GM12892 (cell line): ENCODE measurements at regions not wholly inside any gene's neighbourhood (a gene's known extent, or its start where the extent isn't known, plus 50 kb on each side); places are given as distances from the start of the nearest gene placed in this dataset.

Source experiments
- POLR2A ChIP-seq: IDR thresholded peaks from 2 replicates; pipeline ENCODE4 v1.6.1; 2011; ENCODE audit warnings: low read depth, low read length, control low read depth
- POLR2AphosphoS5 ChIP-seq: IDR thresholded peaks from 2 replicates; pipeline ENCODE4 v1.6.1; 2011; ENCODE audit warnings: low read depth, low read length, control low read depth
- TAF1 ChIP-seq: IDR thresholded peaks from 2 replicates; pipeline ENCODE4 v1.6.1; 2011; ENCODE audit warnings: low read depth, mild to moderate bottlenecking, control low read depth, low read length, borderline replicate concordance

- TF ChIP-seq POLR2A (no peak), TAF1 (no peak), POLR2AphosphoS5 (no peak)
Measured at GRCh38 chr18:30081122-30081521, 961.4 kb downstream of the DSC3 start.
